HTR-8/SVneo (cell line): ENCODE measurements at regions not wholly inside any gene's neighbourhood (a gene's known extent, or its start where the extent isn't known, plus 50 kb on each side); places are given as distances from the start of the nearest gene placed in this dataset.

Experiments used
- DNase-seq: peaks from one replicate; pipeline ENCODE4 v3.0.0; 2011; ENCODE audit warnings: low spot score, mixed read lengths; ENCODE audit not compliant: insufficient read length
- FAIRE-seq: peaks from 2 replicates; lab custom pipeline; 2011; peaks lifted over from hg19 to GRCh38; lab: Jason Lieb, UNC

DNA sequence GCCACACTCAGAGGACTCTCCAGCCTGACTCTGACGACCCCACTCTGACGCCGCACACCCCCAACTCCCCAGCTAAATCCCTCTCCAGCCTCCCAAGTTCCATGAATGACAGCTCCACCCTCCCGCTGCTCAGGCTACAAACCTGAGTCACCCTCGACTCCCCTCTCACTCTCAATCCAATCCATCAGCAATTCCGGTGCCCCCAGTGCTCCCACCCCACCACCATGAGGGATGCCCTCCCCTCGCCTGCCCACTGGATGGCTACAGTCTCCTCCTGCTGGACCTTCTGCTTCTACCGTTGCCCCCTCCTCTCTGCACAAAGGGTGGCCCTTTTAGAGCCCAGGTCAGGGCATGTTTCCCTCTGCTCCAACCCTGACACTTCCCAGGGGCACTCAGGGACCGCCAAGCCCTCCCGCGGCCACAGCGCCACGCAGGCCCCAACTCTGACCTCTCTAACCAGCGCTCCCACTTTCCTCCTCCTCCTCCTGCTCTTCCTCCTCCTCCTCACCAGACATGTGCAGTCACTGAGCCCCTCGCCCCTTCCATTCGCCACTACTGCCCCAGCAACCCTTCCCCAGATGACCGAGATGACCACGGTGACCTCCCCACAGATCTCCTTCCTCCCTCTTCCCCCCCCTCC, 69.5 kb upstream of the NUP50 start:
- FAIRE-seq (no peak), DNase-seq (no peak)

DNA sequence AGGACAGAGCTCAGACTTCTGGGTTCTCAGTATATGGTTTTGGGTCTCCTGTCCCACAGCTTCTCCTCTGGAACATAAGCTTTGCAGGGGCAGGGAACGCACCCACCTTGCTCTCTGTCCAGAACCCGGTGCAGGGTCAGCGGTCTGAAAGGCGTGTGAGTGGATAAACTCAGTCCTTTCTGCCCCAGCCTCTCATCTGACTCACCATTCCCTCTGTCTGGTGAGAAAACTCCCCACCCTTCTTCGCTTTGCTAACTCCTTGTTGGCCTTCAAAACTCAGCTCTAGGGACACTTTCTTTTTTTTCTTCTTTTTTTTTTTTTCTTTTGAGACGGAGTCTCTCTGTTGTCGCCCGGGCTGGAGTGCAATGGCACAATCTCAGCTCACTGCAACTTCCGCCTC, 68.9 kb upstream of the NUP50 start:
- FAIRE-seq (no peak), DNase-seq (no peak)

- peak; percentile 79 for DNase-seq
- FAIRE-seq: no peak
These were observed 67.3 kb upstream of the NUP50 start for GRCh38 chr22:45096256-45096907.

DNA sequence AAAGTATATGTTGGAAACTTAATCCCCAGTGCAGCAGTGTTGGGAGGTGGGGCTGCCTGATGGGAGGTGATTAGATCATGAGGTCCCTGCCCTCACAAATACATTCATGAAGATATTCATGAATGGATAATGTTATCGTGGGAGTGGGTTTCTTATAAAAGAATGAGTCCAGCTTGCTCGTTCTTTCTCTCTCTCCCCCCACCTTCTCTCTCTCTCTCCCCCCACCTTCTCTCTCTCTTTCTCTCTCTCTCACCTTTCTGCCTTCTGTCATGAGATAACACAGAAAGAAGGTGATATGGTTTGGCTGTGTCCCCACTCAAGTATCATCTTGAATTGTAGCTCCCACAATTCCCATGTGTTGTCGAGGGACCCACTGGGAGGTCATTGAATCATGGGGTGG, 66.7 kb upstream of the NUP50 start:
- DNase-seq: no peak
- FAIRE-seq: no peak

GRCh38 chr22:45098056-45098455, 65.7 kb upstream of the NUP50 start:
- DNase-seq (no peak), FAIRE-seq (no peak)

- FAIRE-seq (no peak), DNase-seq (no peak)
These were observed 63.8 kb upstream of the NUP50 start for GRCh38 chr22:45099961-45100360.

- peak; percentile 41 for DNase-seq
- FAIRE-seq: no peak
These were observed 62.1 kb upstream of the NUP50 start for GRCh38 chr22:45101515-45102227.

DNA sequence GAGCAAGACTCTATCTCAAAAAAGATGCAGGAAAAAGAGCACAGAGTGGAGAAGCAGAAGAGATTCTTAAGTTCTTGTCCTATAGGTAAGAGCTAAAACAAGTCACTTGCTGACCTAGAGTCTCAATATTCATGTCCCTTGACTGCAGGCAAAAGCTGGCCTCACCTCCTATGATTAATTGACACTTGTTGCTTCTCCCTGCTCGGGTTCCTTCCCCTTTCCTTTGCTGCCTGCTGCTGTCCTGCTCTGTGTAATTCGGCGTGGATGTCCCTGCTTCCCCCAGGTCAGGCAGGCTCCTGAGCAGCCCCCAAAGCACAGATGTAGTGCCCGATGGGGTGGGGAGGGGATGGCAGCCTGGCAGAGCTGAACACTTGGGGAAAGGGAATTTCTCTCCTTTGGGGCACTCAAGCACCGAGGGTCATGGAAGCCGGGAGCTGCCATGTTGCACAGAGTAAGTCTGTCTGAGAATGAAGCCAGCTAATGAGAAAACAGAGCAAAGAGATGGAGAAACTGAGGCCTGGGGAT, 60.8 kb upstream of the NUP50 start:
- DNase-seq (no peak), FAIRE-seq (no peak)

- no peak for DNase-seq
- FAIRE-seq: no peak
These were observed 60.0 kb upstream of the NUP50 start for GRCh38 chr22:45103756-45104155.

GRCh38 chr22:45104313-45104712, 59.4 kb upstream of the NUP50 start:
- no peak for DNase-seq
- no peak for FAIRE-seq

DNA sequence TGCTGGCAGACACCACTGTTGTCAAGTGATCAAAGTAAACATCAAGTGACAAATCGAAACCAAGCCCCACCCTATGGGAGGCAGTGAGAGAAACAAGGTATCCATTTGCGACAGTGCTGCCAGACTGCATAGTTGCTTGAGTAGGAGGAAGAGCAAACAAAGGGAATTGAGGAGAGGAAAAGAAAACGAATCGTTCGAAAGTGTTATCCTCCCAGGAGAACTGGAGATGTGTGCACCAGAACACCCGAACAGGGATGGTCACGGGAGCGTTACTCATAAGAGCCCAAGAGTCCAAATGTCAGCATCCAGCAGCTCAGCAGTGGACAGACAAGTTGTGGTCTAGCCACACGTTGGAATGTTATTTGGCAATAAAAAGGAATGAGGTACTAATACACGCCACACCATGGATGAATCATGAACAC, 58.4 kb upstream of the NUP50 start:
- no peak for DNase-seq

GRCh38 chr22:45107671-45108070, 56.1 kb upstream of the NUP50 start:
- no peak for DNase-seq
- FAIRE-seq: no peak

More for the DNA sequence above, 58.4 kb upstream of the NUP50 start:
- FAIRE-seq: no peak

- FAIRE-seq (no peak), DNase-seq (no peak)
These were observed 51.4 kb upstream of the NUP50 start for GRCh38 chr22:45112136-45112879.
